C4-2B (cell line): ENCODE measurements at regions not wholly inside any gene's neighbourhood (a gene's known extent, or its start where the extent isn't known, plus 50 kb on each side); places are given as distances from the start of the nearest gene placed in this dataset.

Experiments used
- CTCF ChIP-seq: fragments of 450-650 bp; conservative IDR thresholded peaks from 2 replicates; pipeline ENCODE4 v1.5.1; 2017; ENCODE audit warnings: mild to moderate bottlenecking
- ZFX ChIP-seq: fragments of 450-650 bp; IDR thresholded peaks from 2 replicates; pipeline ENCODE4 v1.6.1; 2017

- no peak for TF ChIP-seq CTCF
- no peak for TF ChIP-seq ZFX
Measured at GRCh38 chr2:45328264-45328870, 282.7 kb downstream of the SRBD1 start.
